ENCODE measurements at regions not wholly inside any gene's neighbourhood (a gene's known extent, or its start where the extent isn't known, plus 50 kb on each side); places are given as distances from the start of the nearest gene placed in this dataset.

DNA sequence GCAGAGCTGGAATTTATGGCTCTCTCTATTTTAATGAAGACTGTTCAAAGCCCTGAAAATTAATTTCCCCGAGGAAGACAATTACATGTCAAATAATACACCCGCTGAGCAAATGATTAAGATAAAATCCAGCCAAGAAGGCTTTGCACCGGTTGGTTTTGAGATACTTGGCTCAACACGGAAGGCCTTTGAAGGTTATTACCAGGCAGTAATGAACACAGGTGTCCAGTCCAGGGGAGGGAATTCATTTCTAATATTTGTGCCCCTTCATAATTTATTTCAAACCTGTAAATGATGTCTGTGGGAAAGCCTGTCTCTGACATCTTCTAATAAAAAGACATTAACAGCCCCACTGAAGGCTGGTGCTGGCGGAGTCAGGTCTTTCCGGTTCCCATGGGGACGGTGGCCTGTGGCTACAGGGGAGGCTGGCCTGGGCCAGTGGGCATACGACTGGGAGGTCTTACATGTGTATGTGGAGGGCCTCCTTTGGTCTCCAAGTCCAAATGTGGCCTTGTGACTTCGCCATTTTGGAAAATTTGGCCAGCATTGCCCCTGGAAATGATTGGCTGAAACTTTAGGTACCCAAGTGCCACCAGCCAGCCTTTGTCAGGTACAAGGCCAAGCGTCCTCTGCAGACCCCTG, 49.9 kb upstream of the IQSEC1 start:
- no peak overlapping the region for H4K8ac ChIP-seq (ENCODE audit: low read depth in 2 of 2, low read length in 2 of 2)
- H3K9ac ChIP-seq (ENCODE audit: low read depth, low read length): no peak overlapping the region
- ATAC-seq (ENCODE audit: low read depth): no peak
- no peak overlapping the region for H3K56ac ChIP-seq (ENCODE audit: extremely low read depth, insufficient read depth, low read length)
- dilution Hi-C loops (cut with HindIII; ENCODE audit: low sequenced_read_pairs, unreplicated experiment): no loop called here
- DNase-seq: no peak
- H2BK20ac ChIP-seq (ENCODE audit: low read depth, low read length): no peak overlapping the region
- H3K27ac ChIP-seq (ENCODE audit: insufficient read depth, low read length): no peak overlapping the region
- TF ChIP-seq MAZ (IDR thresholded peaks at IDR 0.05; ENCODE audit: borderline replicate concordance, low read depth, low read length) (no peak), RFX5 (IDR thresholded peaks at IDR 0.05; ENCODE audit: low read depth, low read length) (no peak), RCOR1 (IDR thresholded peaks at IDR 0.05; ENCODE audit: insufficient replicate concordance, low read length) (no peak), MAFK (IDR thresholded peaks at IDR 0.05; ENCODE audit: low read depth, low read length) (no peak), RAD21 (IDR thresholded peaks at IDR 0.05; ENCODE audit: low read length) (no peak), CEBPB (IDR thresholded peaks at IDR 0.05; ENCODE audit: low read depth, low read length) (no peak), NFE2L2 (IDR thresholded peaks at IDR 0.05; ENCODE audit: low read depth, low read length) (no peak)
- no peaks in the 10 kb centered on the region for H3K79me1 ChIP-seq (ENCODE audit: low read depth in 1 of 2, low read length in 2 of 2)
- no peaks in the 10 kb centered on the region for H4K20me1 ChIP-seq (ENCODE audit: insufficient read depth, low read length)
- H4K91ac ChIP-seq (ENCODE audit: insufficient read depth, low read depth, low read length): no peak overlapping the region
- no peak overlapping the region for H3K14ac ChIP-seq (replicated peaks; ENCODE audit: low read depth, low read length)
- no peak overlapping the region for H2BK15ac ChIP-seq (ENCODE audit: low read depth, low read length)
- H3K4me3 ChIP-seq (ENCODE audit: insufficient read depth, low read depth, low read length): no peak overlapping the region
- peaks cover 10% of the 10 kb centered on the region for H3K27me3 ChIP-seq (ENCODE audit: control insufficient read depth, insufficient read depth, low read length)
- H3K23ac ChIP-seq (ENCODE audit: low read depth, low read length): no peak overlapping the region
- in situ Hi-C loops (cut with MboI; ENCODE audit: low sequenced_read_pairs): no loop called here
- ChIA-PET CTCF (no interaction called here), POLR2A (ENCODE audit: unreplicated experiment) (no interaction called here)
- BruUV-seq (replicated peaks): no TSS peak
- no peaks in the 10 kb centered on the region for H3K4me1 ChIP-seq (ENCODE audit: control insufficient read depth, insufficient read depth, low read length)
- H2AK9ac ChIP-seq (replicated peaks; ENCODE audit: low read depth, low read length, poor library complexity): no peak overlapping the region
- no peak overlapping the region for H4K5ac ChIP-seq (ENCODE audit: low read depth, low read length)
- H2BK120ac ChIP-seq (ENCODE audit: low read depth, low read length): no peak overlapping the region
- no peaks in the 10 kb centered on the region for H3K9me1 ChIP-seq (ENCODE audit: insufficient read depth, low read length)
- H2AFZ ChIP-seq (replicated peaks; ENCODE audit: low read length, poor library complexity): no peak overlapping the region
- H3K18ac ChIP-seq (ENCODE audit: low read depth, low read length): no peak overlapping the region
- no peak overlapping the region for H2AK5ac ChIP-seq (ENCODE audit: low read depth, low read length)
- H2BK5ac ChIP-seq (ENCODE audit: low read depth, low read length, poor library complexity, severe bottlenecking): no peak overlapping the region
- no peak overlapping the region for H3K4me2 ChIP-seq (ENCODE audit: low read depth, low read length)
- intact Hi-C loops (cut with micrococcal nuclease): no loop called here
- H3K9me3 ChIP-seq (ENCODE audit: control insufficient read depth, insufficient read depth, low read length): no peaks in the 10 kb centered on the region
- H3K36me3 ChIP-seq (ENCODE audit: control insufficient read depth, insufficient read depth, low read length): no peaks in the 10 kb centered on the region
- WGBS, 2 experiments (ENCODE audit: extremely low coverage in 2 of 2, insufficient read length in 1 of 2): 0% methylated on average over 1 of the region's 10 CpGs; no CpG with 5 or more reads in 1 of the 2 experiments
- H3K4ac ChIP-seq (ENCODE audit: low read depth, low read length): no peak overlapping the region
